HUES64 (cell line): ENCODE measurements at regions not wholly inside any gene's neighbourhood (a gene's known extent, or its start where the extent isn't known, plus 50 kb on each side); places are given as distances from the start of the nearest gene placed in this dataset.

Source experiments
- H3K27ac ChIP-seq: 2 replicates; pipeline ENCODE4 v1.7.0; 2013; ENCODE audit warnings: low read depth, low read length, inconsistent platforms
- H3K27me3 ChIP-seq: 2 replicates; pipeline ENCODE4 v1.6.1; 2013; ENCODE audit warnings: mild to moderate bottlenecking, low read length; ENCODE audit not compliant: insufficient read depth
- H3K36me3 ChIP-seq: 2 replicates; pipeline ENCODE4 v1.6.1; 2013; ENCODE audit warnings: mild to moderate bottlenecking, low read length; ENCODE audit not compliant: insufficient read depth
- H3K4me1 ChIP-seq: 2 replicates; pipeline ENCODE4 v1.6.1; 2013; ENCODE audit warnings: mild to moderate bottlenecking, low read length, moderate library complexity; ENCODE audit not compliant: insufficient read depth
- H3K4me3 ChIP-seq: 2 replicates; pipeline ENCODE4 v1.5.1; 2013; ENCODE audit warnings: mild to moderate bottlenecking, low read length, moderate library complexity
- H3K9ac ChIP-seq: 2 replicates; pipeline ENCODE4 v1.6.1; 2013; ENCODE audit warnings: mild to moderate bottlenecking, low read depth, low read length
- H3K9me3 ChIP-seq: 2 replicates; pipeline ENCODE4 v1.6.1; 2013; ENCODE audit warnings: low read depth, low read length; ENCODE audit not compliant: insufficient read depth
- WGBS: fragments of 150-250, 120-280 bp; methylation state at CpG from one replicate; pipeline ENCODE4 v1.1.7; 2013; ENCODE audit warnings: missing lambda C conversion rate; 5-methylcytosine and 5-hydroxymethylcytosine counted together

GRCh38 chr9:78932849-78933627, 636.1 kb downstream of the PSAT1 start:
- Histone ChIP-seq H3K4me1 (0 out of 2 replicates have a peak, but pooled peaks cover 5% of the 10 kb centered on the region), H3K9ac (no peak overlapping the region), H3K36me3 (no peaks in the 10 kb centered on the region), H3K4me3 (no peak overlapping the region), H3K27ac (no peak overlapping the region), H3K27me3 (no peaks in the 10 kb centered on the region), H3K9me3 (0 out of 2 replicates have a peak, but pooled peaks cover 3% of the 10 kb centered on the region)
- 81% methylated on average over 4 of the region's 4 CpGs for WGBS

GRCh38 chr9:78934880-78935279, 636.9 kb upstream of the TLE4 start:
- Histone ChIP-seq H3K27me3 (no peaks in the 10 kb centered on the region), H3K27ac (no peak overlapping the region), H3K4me3 (no peak overlapping the region), H3K4me1 (0 out of 2 replicates have a peak, but pooled peaks cover 5% of the 10 kb centered on the region), H3K9ac (no peak overlapping the region), H3K9me3 (0 out of 2 replicates have a peak, but pooled peaks cover 3% of the 10 kb centered on the region), H3K36me3 (no peaks in the 10 kb centered on the region)
- WGBS: 97% methylated on average over 1 of the region's 1 CpG

GRCh38 chr9:78938821-78939220, 632.9 kb upstream of the TLE4 start:
- WGBS: 85% methylated on average over 4 of the region's 4 CpGs
- H3K27me3 ChIP-seq: no peaks in the 10 kb centered on the region

GRCh38 chr9:78939311-78940065, 632.3 kb upstream of the TLE4 start:
- Histone ChIP-seq H3K27me3 (no peaks in the 10 kb centered on the region), H3K9me3 (no peaks in the 10 kb centered on the region), H3K4me3 (no peak overlapping the region), H3K9ac (no peak overlapping the region), H3K36me3 (no peaks in the 10 kb centered on the region), H3K4me1 (no peaks in the 10 kb centered on the region), H3K27ac (no peak overlapping the region)
- 93% methylated on average over 5 of the region's 6 CpGs for WGBS

More at GRCh38 chr9:78938821-78939220, 632.9 kb upstream of the TLE4 start:
- Histone ChIP-seq H3K9ac (no peak overlapping the region), H3K4me1 (no peaks in the 10 kb centered on the region), H3K36me3 (no peaks in the 10 kb centered on the region), H3K9me3 (no peaks in the 10 kb centered on the region), H3K4me3 (no peak overlapping the region), H3K27ac (no peak overlapping the region)

GRCh38 chr9:78940121-78940855, 631.5 kb upstream of the TLE4 start:
- 91% methylated on average over 4 of the region's 4 CpGs for WGBS
- Histone ChIP-seq H3K9me3 (no peaks in the 10 kb centered on the region), H3K27ac (no peak overlapping the region), H3K36me3 (no peaks in the 10 kb centered on the region), H3K27me3 (no peaks in the 10 kb centered on the region), H3K4me3 (no peak overlapping the region), H3K4me1 (no peaks in the 10 kb centered on the region), H3K9ac (no peak overlapping the region)

GRCh38 chr9:78954286-78954685, 617.5 kb upstream of the TLE4 start:
- no peaks in the 10 kb centered on the region for H3K27me3 ChIP-seq
- no peak overlapping the region for H3K9ac ChIP-seq
- 84% methylated on average over 2 of the region's 2 CpGs for WGBS
- no peaks in the 10 kb centered on the region for H3K4me1 ChIP-seq
- no peak overlapping the region for H3K27ac ChIP-seq
- H3K9me3 ChIP-seq: peaks cover 19% of the 10 kb centered on the region
- no peaks in the 10 kb centered on the region for H3K36me3 ChIP-seq
- H3K4me3 ChIP-seq: no peak overlapping the region

- H3K27me3 ChIP-seq: no peaks in the 10 kb centered on the region
- no peaks in the 10 kb centered on the region for H3K4me1 ChIP-seq
- WGBS: 69% methylated on average over 2 of the region's 2 CpGs
- H3K36me3 ChIP-seq: no peaks in the 10 kb centered on the region
- H3K9me3 ChIP-seq: 0 out of 2 replicates have a peak, but pooled peaks cover 3% of the 10 kb centered on the region
- H3K27ac ChIP-seq: no peak overlapping the region
- no peak overlapping the region for H3K9ac ChIP-seq
- H3K4me3 ChIP-seq: no peak overlapping the region
Observed at GRCh38 chr9:78958892-78959291, 612.9 kb upstream of the TLE4 start.

- Histone ChIP-seq H3K27ac (no peak overlapping the region), H3K36me3 (no peaks in the 10 kb centered on the region), H3K9me3 (0 out of 2 replicates have a peak, but pooled peaks cover 3% of the 10 kb centered on the region), H3K27me3 (no peaks in the 10 kb centered on the region), H3K4me3 (no peak overlapping the region), H3K4me1 (no peaks in the 10 kb centered on the region), H3K9ac (no peak overlapping the region)
- 73% methylated on average over 1 of the region's 2 CpGs for WGBS
Observed at GRCh38 chr9:78962156-78962555, 609.6 kb upstream of the TLE4 start.

- Histone ChIP-seq H3K4me3 (no peak overlapping the region), H3K27me3 (no peaks in the 10 kb centered on the region), H3K9ac (no peak overlapping the region), H3K9me3 (0 out of 2 replicates have a peak, but pooled peaks cover 11% of the 10 kb centered on the region), H3K4me1 (no peaks in the 10 kb centered on the region), H3K27ac (no peak overlapping the region), H3K36me3 (no peaks in the 10 kb centered on the region)
Observed at GRCh38 chr9:78963911-78964310, 607.9 kb upstream of the TLE4 start.

GRCh38 chr9:78967596-78968217, 604.1 kb upstream of the TLE4 start:
- Histone ChIP-seq H3K27me3 (no peaks in the 10 kb centered on the region), H3K9me3 (0 out of 2 replicates have a peak, but pooled peaks cover 8% of the 10 kb centered on the region), H3K9ac (no peak overlapping the region), H3K4me3 (no peak overlapping the region), H3K27ac (no peak overlapping the region), H3K4me1 (peaks cover 26% of the 10 kb centered on the region), H3K36me3 (no peaks in the 10 kb centered on the region)
- 89% methylated on average over 3 of the region's 3 CpGs for WGBS
